Right atrium auricular region (tissue), 2 donors: ENCODE measurements at regions not wholly inside any gene's neighbourhood (a gene's known extent, or its start where the extent isn't known, plus 50 kb on each side); places are given as distances from the start of the nearest gene placed in this dataset.

Experiments
- DNase-seq: peaks from one replicate; pipeline ENCODE4 v3.0.0-alpha.2; 2019; ENCODE audit warnings: low spot score
- H3K27ac ChIP-seq, 2 donors: fragments of 200-600 bp; sonication (generic); 1 replicate in 1 of 2; 2 replicates in 1 of 2; pipeline ENCODE4 v1.5.1; 2016 to 2019
- H3K27me3 ChIP-seq, 2 donors: fragments of 200-600 bp; sonication (generic); one replicate each; pipeline versions ENCODE4 v1.5.1 to v1.6.0; 2017 to 2019
- H3K36me3 ChIP-seq: fragments of 200-600 bp; sonication (generic); one replicate; pipeline ENCODE4 v1.5.1; 2016
- H3K4me1 ChIP-seq, 2 donors: fragments of 200-600 bp; sonication (generic); one replicate each; pipeline versions ENCODE4 v1.5.1 to v1.6.0; 2017 to 2019
- H3K4me3 ChIP-seq, 2 donors: fragments of 200-600 bp; sonication (generic); 1 replicate in 1 of 2; 2 replicates in 1 of 2; pipeline ENCODE4 v1.5.1; 2017 to 2019; ENCODE audit warnings: mild to moderate bottlenecking in 1 of 2, moderate library complexity in 1 of 2
- H3K9me3 ChIP-seq, 2 donors: fragments of 200-600 bp; sonication (generic); one replicate each; pipeline ENCODE4 v1.5.1; 2019
- CTCF ChIP-seq, 2 donors: fragments of 200-600 bp; sonication (generic); IDR thresholded peaks; one replicate each; pipeline ENCODE4 v1.5.1; 2019; ENCODE audit warnings: antibody characterized with exemption in 2 of 2

GRCh38 chr16:86294535-86295196 is 215.7 kb upstream of the FOXF1 start:
- Histone ChIP-seq H3K4me1 (no peaks in the 10 kb centered on the region), H3K27ac (no peak overlapping the region), H3K27me3 (peaks cover 4 to 27% of the 10 kb centered on the region in 2 donors), H3K36me3 (no peaks in the 10 kb centered on the region), H3K9me3 (no peaks in the 10 kb centered on the region), H3K4me3 (no peak overlapping the region)
- no peak for TF ChIP-seq CTCF (IDR thresholded peaks at IDR 0.05)
- DNase-seq, result no peak

- no peak for TF ChIP-seq CTCF (IDR thresholded peaks at IDR 0.05)
- no peak for DNase-seq
- H3K27me3 ChIP-seq, result peaks cover 9 to 22% of the 10 kb centered on the region in 2 donors
- H3K27ac ChIP-seq, result no peak overlapping the region
- no peak overlapping the region for H3K4me3 ChIP-seq
- H3K9me3 ChIP-seq, result no peaks in the 10 kb centered on the region
- no peaks in the 10 kb centered on the region for H3K36me3 ChIP-seq
- no peaks in the 10 kb centered on the region for H3K4me1 ChIP-seq
Observed at GRCh38 chr16:86296256-86296655, 214.1 kb upstream of the FOXF1 start.

- TF ChIP-seq CTCF (IDR thresholded peaks at IDR 0.05), result no peak
- Histone ChIP-seq H3K9me3 (no peaks in the 10 kb centered on the region), H3K36me3 (no peaks in the 10 kb centered on the region), H3K4me1 (no peaks in the 10 kb centered on the region), H3K27me3 (peaks cover 14 to 15% of the 10 kb centered on the region in 2 donors), H3K4me3 (no peak overlapping the region), H3K27ac (no peak overlapping the region)
- DNase-seq, result no peak
Observed at GRCh38 chr16:86297391-86297790, 212.9 kb upstream of the FOXF1 start.

- no peak for DNase-seq
- Histone ChIP-seq H3K27ac (no peak overlapping the region), H3K27me3 (peaks cover 14 to 15% of the 10 kb centered on the region in 2 donors), H3K4me3 (no peak overlapping the region), H3K9me3 (no peaks in the 10 kb centered on the region), H3K36me3 (no peaks in the 10 kb centered on the region), H3K4me1 (no peaks in the 10 kb centered on the region)
- TF ChIP-seq CTCF (IDR thresholded peaks at IDR 0.05), result no peak
Observed at GRCh38 chr16:86297866-86298757, 212.2 kb upstream of the FOXF1 start.

- TF ChIP-seq CTCF (IDR thresholded peaks at IDR 0.05), result no peak
- H3K9me3 ChIP-seq, result no peaks in the 10 kb centered on the region
- no peak overlapping the region for H3K4me3 ChIP-seq
- H3K36me3 ChIP-seq, result no peaks in the 10 kb centered on the region
- no peaks in the 10 kb centered on the region for H3K4me1 ChIP-seq
- H3K27ac ChIP-seq, result no peak overlapping the region
- DNase-seq, result no peak
- H3K27me3 ChIP-seq, result peaks cover 14 to 18% of the 10 kb centered on the region in 2 donors
Observed at GRCh38 chr16:86298758-86299134, 211.6 kb upstream of the FOXF1 start.
